Activated CD4-positive, alpha-beta T cell treated with anti-CD3 and anti-CD28 coated beads, Interleukin-2, amount 10 ng/mL, durations not matched to agents 24 days and 14 days (primary cell): ENCODE measurements at regions not wholly inside any gene's neighbourhood (a gene's known extent, or its start where the extent isn't known, plus 50 kb on each side); places are given as distances from the start of the nearest gene placed in this dataset.

Source experiments
- DNase-seq: peaks from one replicate; pipeline ENCODE4 v3.0.0; 2022
- H3K27ac Mint-ChIP-seq: one replicate; pipeline ENCODE4 v1.8.0; 2022; ENCODE audit warnings: mild to moderate bottlenecking, mixed read lengths
- H3K27me3 Mint-ChIP-seq: one replicate; pipeline ENCODE4 v1.8.0; 2022; ENCODE audit warnings: mixed read lengths
- H3K36me3 Mint-ChIP-seq: one replicate; pipeline ENCODE4 v1.8.0; 2022; ENCODE audit warnings: low read depth, mild to moderate bottlenecking, mixed read lengths
- H3K4me1 Mint-ChIP-seq: one replicate; pipeline ENCODE4 v1.8.0; 2021; ENCODE audit warnings: mixed read lengths
- H3K4me3 Mint-ChIP-seq: one replicate; pipeline ENCODE4 v1.8.0; 2022; ENCODE audit warnings: mild to moderate bottlenecking, moderate library complexity, mixed read lengths
- H3K9me3 Mint-ChIP-seq: one replicate; pipeline ENCODE4 v1.8.0; 2021; ENCODE audit warnings: mixed read lengths
- intact Hi-C: fragments of 100-400 bp; cut with micrococcal nuclease; formaldehyde crosslinking; loops from one replicate; pipeline ENCODE4 v1.15.1; 2023

- no peak overlapping the region for H3K27ac Mint-ChIP-seq
- intact Hi-C loops = no loop called here
- DNase-seq = no peak
- H3K27me3 Mint-ChIP-seq = no peaks in the 10 kb centered on the region
- H3K4me3 Mint-ChIP-seq = no peak overlapping the region
- peaks cover 10% of the 10 kb centered on the region for H3K9me3 Mint-ChIP-seq
- H3K36me3 Mint-ChIP-seq = no peaks in the 10 kb centered on the region
- H3K4me1 Mint-ChIP-seq = no peaks in the 10 kb centered on the region
These were observed 770.1 kb upstream of the CXADR start for GRCh38 chr21:16742741-16743140.

DNA sequence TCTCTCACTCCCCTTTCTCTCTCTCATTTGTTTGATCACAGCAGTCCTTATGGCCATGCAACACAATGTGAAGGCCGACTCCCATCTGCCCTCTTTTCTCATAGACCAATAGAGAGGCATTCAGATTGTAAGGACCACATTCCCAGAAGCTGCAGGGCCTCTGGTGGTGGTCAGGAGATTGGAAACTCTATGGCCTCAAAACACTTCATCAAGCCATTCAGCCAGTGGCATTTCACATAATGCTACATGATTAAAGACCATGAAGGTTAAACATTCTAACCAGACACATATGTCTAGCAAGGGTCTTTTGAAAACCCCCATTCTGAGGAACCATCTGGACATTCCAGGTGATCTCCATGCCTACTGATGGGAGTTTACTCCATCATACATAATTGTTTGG, 769.5 kb upstream of the CXADR start:
- H3K27me3 Mint-ChIP-seq = no peaks in the 10 kb centered on the region

GRCh38 chr21:16750926-16751325, 761.9 kb upstream of the CXADR start:
- H3K9me3 Mint-ChIP-seq = no peaks in the 10 kb centered on the region
- H3K4me3 Mint-ChIP-seq = no peak overlapping the region
- no peaks in the 10 kb centered on the region for H3K36me3 Mint-ChIP-seq
- H3K27ac Mint-ChIP-seq = no peak overlapping the region
- intact Hi-C loops = no loop called here
- H3K4me1 Mint-ChIP-seq = no peaks in the 10 kb centered on the region
- no peak for DNase-seq
- no peaks in the 10 kb centered on the region for H3K27me3 Mint-ChIP-seq

More for the DNA sequence above, 769.5 kb upstream of the CXADR start:
- intact Hi-C loops = no loop called here
- Mint-ChIP-seq H3K36me3 (no peaks in the 10 kb centered on the region), H3K4me1 (no peaks in the 10 kb centered on the region), H3K4me3 (no peak overlapping the region), H3K9me3 (peaks cover 10% of the 10 kb centered on the region), H3K27ac (no peak overlapping the region)
- no peak for DNase-seq

DNA sequence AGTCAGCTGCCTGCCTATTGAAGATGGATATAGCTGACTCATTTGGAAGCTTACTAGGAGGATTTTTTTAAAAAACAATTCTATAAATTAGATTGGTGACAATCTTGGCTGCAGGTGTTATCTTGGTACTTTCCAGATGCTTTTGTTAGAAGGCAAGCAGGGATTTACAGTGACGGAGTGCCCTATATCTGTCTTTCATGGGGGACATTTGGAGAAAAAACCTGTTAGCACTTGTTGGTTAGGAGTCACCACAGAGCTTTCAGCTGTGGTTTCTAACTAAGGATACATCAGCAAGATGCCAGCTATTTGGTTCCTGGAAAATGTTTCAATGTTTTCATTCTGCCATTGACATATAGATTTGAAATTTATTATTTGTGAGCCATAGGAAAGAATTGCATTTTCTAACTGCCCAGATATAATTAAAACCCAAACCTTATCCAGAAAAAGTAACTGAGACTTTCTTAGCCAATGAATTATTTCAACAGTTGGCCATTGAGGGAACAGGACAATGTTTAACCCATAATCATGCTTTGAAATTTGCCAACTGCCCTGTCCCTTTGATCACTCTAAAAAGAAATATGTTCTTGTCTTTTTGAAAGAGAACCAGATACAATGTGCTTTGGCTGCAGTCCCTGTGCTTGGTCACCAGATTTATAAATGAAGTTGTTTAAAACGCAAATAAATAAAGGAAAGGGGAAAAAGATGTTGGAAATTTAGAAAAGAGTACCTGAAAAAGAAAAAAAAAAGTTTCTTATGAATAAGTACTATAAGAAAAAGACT, 761.0 kb upstream of the CXADR start:
- no peak for DNase-seq
- H3K27ac Mint-ChIP-seq = no peak overlapping the region
- intact Hi-C loops = no loop called here

GRCh38 chr21:16752475-16752857, 760.4 kb upstream of the CXADR start:
- Mint-ChIP-seq H3K36me3 (no peaks in the 10 kb centered on the region), H3K27me3 (no peaks in the 10 kb centered on the region), H3K4me1 (no peaks in the 10 kb centered on the region), H3K4me3 (no peak overlapping the region), H3K9me3 (peaks cover 3% of the 10 kb centered on the region), H3K27ac (no peak overlapping the region)
- intact Hi-C loops = no loop called here
- no peak for DNase-seq

More for the DNA sequence above, 761.0 kb upstream of the CXADR start:
- Mint-ChIP-seq H3K4me1 (no peaks in the 10 kb centered on the region), H3K4me3 (no peak overlapping the region), H3K27me3 (no peaks in the 10 kb centered on the region), H3K9me3 (peaks cover 2% of the 10 kb centered on the region), H3K36me3 (no peaks in the 10 kb centered on the region)

- Mint-ChIP-seq H3K27me3 (no peaks in the 10 kb centered on the region), H3K4me1 (no peaks in the 10 kb centered on the region), H3K27ac (no peak overlapping the region), H3K36me3 (no peaks in the 10 kb centered on the region), H3K4me3 (no peak overlapping the region), H3K9me3 (peaks cover 3% of the 10 kb centered on the region)
- intact Hi-C loops = no loop called here
- DNase-seq = no peak
These were observed 757.8 kb upstream of the CXADR start for GRCh38 chr21:16755061-16755460.

DNA sequence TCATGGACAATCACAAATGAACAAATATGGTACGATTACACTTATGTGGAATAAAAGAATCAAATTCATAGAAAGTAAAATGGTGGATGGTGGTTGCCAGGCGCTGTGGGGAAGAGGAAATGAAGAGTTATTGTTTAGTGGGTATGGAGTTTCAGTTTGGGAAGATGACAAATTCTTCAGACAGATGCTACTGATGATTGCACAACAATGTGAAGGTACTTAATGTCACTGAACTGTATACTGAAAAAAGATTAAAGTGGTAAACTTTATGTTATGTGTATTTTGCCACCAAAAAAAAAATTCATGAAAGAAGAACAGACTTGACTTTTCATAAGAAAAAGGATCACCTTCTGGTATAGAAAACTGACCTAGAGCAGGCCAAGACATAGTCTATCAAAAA, 745.6 kb upstream of the CXADR start:
- Mint-ChIP-seq H3K4me1 (no peaks in the 10 kb centered on the region), H3K36me3 (no peaks in the 10 kb centered on the region), H3K4me3 (no peak overlapping the region), H3K27ac (no peak overlapping the region), H3K27me3 (no peaks in the 10 kb centered on the region), H3K9me3 (peaks cover 7% of the 10 kb centered on the region)
- no peak for DNase-seq
- intact Hi-C loops = no loop called here

DNA sequence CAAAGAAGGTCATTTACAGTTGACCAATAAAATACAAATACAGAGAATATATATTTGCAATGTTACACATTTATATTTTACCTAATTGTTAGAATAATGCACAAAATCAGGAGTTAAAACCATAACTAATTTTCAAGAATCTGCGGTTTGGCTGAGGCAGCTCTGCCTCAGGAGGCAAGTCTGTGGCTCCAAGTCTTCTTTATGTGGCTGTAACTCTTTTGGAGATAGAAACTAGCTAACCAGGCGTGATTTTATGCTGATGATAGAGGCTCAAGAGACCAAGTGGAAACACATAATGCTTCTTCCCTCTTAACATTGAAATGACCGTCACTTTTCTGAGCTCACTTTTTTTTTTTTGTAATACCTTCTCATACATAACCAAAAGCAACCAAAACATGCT, 744.7 kb upstream of the CXADR start:
- Mint-ChIP-seq H3K4me3 (no peak overlapping the region), H3K9me3 (peaks cover 13% of the 10 kb centered on the region), H3K4me1 (no peaks in the 10 kb centered on the region)

GRCh38 chr21:16770266-16770665, 742.6 kb upstream of the CXADR start:
- no peaks in the 10 kb centered on the region for H3K4me1 Mint-ChIP-seq
- intact Hi-C loops = no loop called here
- no peak overlapping the region for H3K4me3 Mint-ChIP-seq
- H3K27ac Mint-ChIP-seq = no peak overlapping the region
- DNase-seq = no peak
- H3K9me3 Mint-ChIP-seq = peaks cover 8% of the 10 kb centered on the region
- no peaks in the 10 kb centered on the region for H3K27me3 Mint-ChIP-seq
- H3K36me3 Mint-ChIP-seq = no peaks in the 10 kb centered on the region

More for the DNA sequence above, 744.7 kb upstream of the CXADR start:
- Mint-ChIP-seq H3K36me3 (no peaks in the 10 kb centered on the region), H3K27ac (no peak overlapping the region), H3K27me3 (no peaks in the 10 kb centered on the region)
- intact Hi-C loops = no loop called here
- no peak for DNase-seq

GRCh38 chr21:16773206-16773605, 739.6 kb upstream of the CXADR start:
- intact Hi-C loops = no loop called here
- H3K36me3 Mint-ChIP-seq = no peaks in the 10 kb centered on the region

GRCh38 chr21:16775076-16775475, 737.8 kb upstream of the CXADR start:
- intact Hi-C loops = no loop called here
- H3K36me3 Mint-ChIP-seq = no peaks in the 10 kb centered on the region
- H3K27ac Mint-ChIP-seq = no peak overlapping the region
- no peaks in the 10 kb centered on the region for H3K4me1 Mint-ChIP-seq
- DNase-seq = no peak
- no peaks in the 10 kb centered on the region for H3K27me3 Mint-ChIP-seq
- peaks cover 6% of the 10 kb centered on the region for H3K9me3 Mint-ChIP-seq
- H3K4me3 Mint-ChIP-seq = no peak overlapping the region

More at GRCh38 chr21:16773206-16773605, 739.6 kb upstream of the CXADR start:
- Mint-ChIP-seq H3K4me1 (no peaks in the 10 kb centered on the region), H3K27me3 (no peaks in the 10 kb centered on the region), H3K27ac (no peak overlapping the region), H3K9me3 (peaks cover 6% of the 10 kb centered on the region), H3K4me3 (no peak overlapping the region)
- DNase-seq = no peak

GRCh38 chr21:16777041-16777720, 735.7 kb upstream of the CXADR start:
- no peak overlapping the region for H3K4me3 Mint-ChIP-seq
- intact Hi-C loops = no loop called here
- no peaks in the 10 kb centered on the region for H3K36me3 Mint-ChIP-seq
- no peak overlapping the region for H3K27ac Mint-ChIP-seq
- no peaks in the 10 kb centered on the region for H3K4me1 Mint-ChIP-seq
- H3K9me3 Mint-ChIP-seq = peaks cover 9% of the 10 kb centered on the region
- DNase-seq = no peak
- no peaks in the 10 kb centered on the region for H3K27me3 Mint-ChIP-seq

- Mint-ChIP-seq H3K36me3 (no peaks in the 10 kb centered on the region), H3K9me3 (peaks cover 26% of the 10 kb centered on the region), H3K4me3 (no peak overlapping the region), H3K4me1 (no peaks in the 10 kb centered on the region), H3K27ac (no peak overlapping the region), H3K27me3 (no peaks in the 10 kb centered on the region)
- DNase-seq = no peak
- intact Hi-C loops = no loop called here
These were observed 724.3 kb upstream of the CXADR start for GRCh38 chr21:16788584-16788983.

- no peak for DNase-seq
- no peak overlapping the region for H3K27ac Mint-ChIP-seq
These were observed 723.2 kb upstream of the CXADR start for GRCh38 chr21:16789636-16790035.

More at GRCh38 chr21:16789636-16790035, 723.2 kb upstream of the CXADR start:
- H3K4me3 Mint-ChIP-seq = no peak overlapping the region
- intact Hi-C loops = no loop called here
- H3K4me1 Mint-ChIP-seq = no peaks in the 10 kb centered on the region
- H3K27me3 Mint-ChIP-seq = no peaks in the 10 kb centered on the region
- peaks cover 19% of the 10 kb centered on the region for H3K9me3 Mint-ChIP-seq
- H3K36me3 Mint-ChIP-seq = no peaks in the 10 kb centered on the region
